ENCODE measurements at regions not wholly inside any gene's neighbourhood (a gene's known extent, or its start where the extent isn't known, plus 50 kb on each side); places are given as distances from the start of the nearest gene placed in this dataset.

- TF ChIP-seq, protein P1, sequence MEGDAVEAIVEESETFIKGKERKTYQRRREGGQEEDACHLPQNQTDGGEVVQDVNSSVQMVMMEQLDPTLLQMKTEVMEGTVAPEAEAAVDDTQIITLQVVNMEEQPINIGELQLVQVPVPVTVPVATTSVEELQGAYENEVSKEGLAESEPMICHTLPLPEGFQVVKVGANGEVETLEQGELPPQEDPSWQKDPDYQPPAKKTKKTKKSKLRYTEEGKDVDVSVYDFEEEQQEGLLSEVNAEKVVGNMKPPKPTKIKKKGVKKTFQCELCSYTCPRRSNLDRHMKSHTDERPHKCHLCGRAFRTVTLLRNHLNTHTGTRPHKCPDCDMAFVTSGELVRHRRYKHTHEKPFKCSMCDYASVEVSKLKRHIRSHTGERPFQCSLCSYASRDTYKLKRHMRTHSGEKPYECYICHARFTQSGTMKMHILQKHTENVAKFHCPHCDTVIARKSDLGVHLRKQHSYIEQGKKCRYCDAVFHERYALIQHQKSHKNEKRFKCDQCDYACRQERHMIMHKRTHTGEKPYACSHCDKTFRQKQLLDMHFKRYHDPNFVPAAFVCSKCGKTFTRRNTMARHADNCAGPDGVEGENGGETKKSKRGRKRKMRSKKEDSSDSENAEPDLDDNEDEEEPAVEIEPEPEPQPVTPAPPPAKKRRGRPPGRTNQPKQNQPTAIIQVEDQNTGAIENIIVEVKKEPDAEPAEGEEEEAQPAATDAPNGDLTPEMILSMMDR (IDR thresholded peaks at IDR 0.05; ENCODE audit: insufficient read depth, low read length, poor library complexity, severe bottlenecking) = no peak
- no peaks in the 10 kb centered on the region for H3K36me3 ChIP-seq (ENCODE audit: control insufficient read depth, insufficient read depth, low read length)
- no peak overlapping the region for H3K4me3 ChIP-seq (replicated peaks; ENCODE audit: low read depth, low read length)
- H3K27me3 ChIP-seq (replicated peaks; ENCODE audit: control insufficient read depth, insufficient read depth, low read length) = no peaks in the 10 kb centered on the region
- no peak for DNase-seq (ENCODE audit: extremely low read depth, insufficient read length)
Measured at GRCh38 chr20:11092151-11092550, 418.4 kb upstream of the JAG1 start.

DNA sequence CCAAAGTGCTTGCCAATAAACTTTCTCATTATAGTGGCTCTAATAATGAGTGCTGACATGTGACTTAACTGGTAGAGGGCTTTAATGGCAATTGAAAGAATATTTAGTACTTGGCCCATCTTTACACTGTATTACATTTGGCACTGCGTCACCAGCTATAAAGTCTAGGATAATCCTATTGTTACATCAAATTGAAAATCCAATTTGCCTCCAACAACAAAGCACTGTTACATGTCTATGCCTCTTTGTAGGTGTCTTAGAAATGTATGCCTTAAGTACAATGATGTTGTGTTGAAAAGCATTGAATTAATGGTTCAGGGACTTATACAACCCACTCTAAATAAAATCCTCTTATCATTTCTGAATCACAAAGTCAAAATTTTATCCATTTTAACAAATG lies 420.4 kb upstream of the JAG1 start:
- Histone ChIP-seq H3K27me3 (replicated peaks; ENCODE audit: control insufficient read depth, insufficient read depth, low read length) (no peaks in the 10 kb centered on the region), H3K4me3 (replicated peaks; ENCODE audit: low read depth, low read length) (no peak overlapping the region), H3K36me3 (ENCODE audit: control insufficient read depth, insufficient read depth, low read length) (no peaks in the 10 kb centered on the region)
- TF ChIP-seq, protein P1 (IDR thresholded peaks at IDR 0.05; ENCODE audit: insufficient read depth, low read length, poor library complexity, severe bottlenecking) = no peak
- DNase-seq (ENCODE audit: extremely low read depth, insufficient read length) = no peak

DNA sequence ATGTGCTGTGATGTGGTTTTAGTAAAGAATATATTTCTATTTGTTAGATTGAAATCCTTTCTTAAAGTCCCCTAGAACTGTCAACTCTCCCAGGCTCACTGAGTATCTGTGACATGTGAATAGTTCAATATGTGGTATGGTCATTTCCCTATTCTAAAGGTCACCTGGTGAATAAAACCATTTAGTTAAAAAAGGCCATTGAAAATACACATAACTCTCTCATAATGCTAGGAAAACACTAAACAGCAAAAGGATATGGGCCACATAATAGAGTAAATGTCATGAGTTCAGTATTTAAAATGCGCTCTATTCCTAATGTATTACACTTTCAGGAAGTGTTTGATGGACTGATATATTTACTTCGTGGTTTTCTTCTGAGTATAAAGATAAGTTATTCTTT lies 420.9 kb upstream of the JAG1 start:
- Histone ChIP-seq H3K27me3 (replicated peaks; ENCODE audit: control insufficient read depth, insufficient read depth, low read length) (no peaks in the 10 kb centered on the region), H3K36me3 (ENCODE audit: control insufficient read depth, insufficient read depth, low read length) (no peaks in the 10 kb centered on the region), H3K4me3 (replicated peaks; ENCODE audit: low read depth, low read length) (no peak overlapping the region)
- TF ChIP-seq, protein P1 (IDR thresholded peaks at IDR 0.05; ENCODE audit: insufficient read depth, low read length, poor library complexity, severe bottlenecking) = no peak
- DNase-seq (ENCODE audit: extremely low read depth, insufficient read length) = no peak

DNA sequence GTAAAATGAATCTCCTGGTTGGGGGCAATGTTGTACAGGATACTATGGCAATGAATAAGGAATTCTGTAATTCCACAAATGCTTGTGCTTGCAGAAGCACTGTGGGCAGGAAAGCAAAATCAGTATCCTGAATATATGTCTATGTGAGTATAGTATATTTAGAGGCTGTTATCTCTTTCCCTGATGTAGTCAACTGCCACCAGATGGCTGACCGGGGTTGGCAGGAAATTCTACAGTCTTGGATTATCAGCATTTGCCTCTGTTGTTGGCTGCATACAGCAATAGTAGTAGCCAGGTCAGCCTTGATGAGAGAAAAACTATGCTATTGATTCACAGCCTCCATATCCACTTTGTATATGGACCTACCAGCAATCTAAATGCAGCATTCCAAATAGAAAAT lies 425.1 kb upstream of the JAG1 start:
- TF ChIP-seq, protein P1 (IDR thresholded peaks at IDR 0.05; ENCODE audit: insufficient read depth, low read length, poor library complexity, severe bottlenecking) = peak; percentile 5
- no peaks in the 10 kb centered on the region for H3K36me3 ChIP-seq (ENCODE audit: control insufficient read depth, insufficient read depth, low read length)
- no peaks in the 10 kb centered on the region for H3K27me3 ChIP-seq (replicated peaks; ENCODE audit: control insufficient read depth, insufficient read depth, low read length)
- H3K4me3 ChIP-seq (replicated peaks; ENCODE audit: low read depth, low read length) = no peak overlapping the region
- DNase-seq (ENCODE audit: extremely low read depth, insufficient read length) = no peak

GRCh38 chr20:11101243-11101642 lies 427.4 kb upstream of the JAG1 start:
- TF ChIP-seq, protein P1 (IDR thresholded peaks at IDR 0.05; ENCODE audit: insufficient read depth, low read length, poor library complexity, severe bottlenecking) = no peak
- Histone ChIP-seq H3K27me3 (replicated peaks; ENCODE audit: control insufficient read depth, insufficient read depth, low read length) (no peaks in the 10 kb centered on the region), H3K36me3 (ENCODE audit: control insufficient read depth, insufficient read depth, low read length) (no peaks in the 10 kb centered on the region), H3K4me3 (replicated peaks; ENCODE audit: low read depth, low read length) (no peak overlapping the region)
- no peak for DNase-seq (ENCODE audit: extremely low read depth, insufficient read length)

- TF ChIP-seq, protein P1 (IDR thresholded peaks at IDR 0.05; ENCODE audit: insufficient read depth, low read length, poor library complexity, severe bottlenecking) = no peak
- H3K4me3 ChIP-seq (replicated peaks; ENCODE audit: low read depth, low read length) = no peak overlapping the region
- no peak for DNase-seq (ENCODE audit: extremely low read depth, insufficient read length)
- no peaks in the 10 kb centered on the region for H3K27me3 ChIP-seq (replicated peaks; ENCODE audit: control insufficient read depth, insufficient read depth, low read length)
- H3K36me3 ChIP-seq (ENCODE audit: control insufficient read depth, insufficient read depth, low read length) = no peaks in the 10 kb centered on the region
Measured at GRCh38 chr20:11101696-11102095, 427.9 kb upstream of the JAG1 start.
